A673 (cell line): ENCODE measurements at regions not wholly inside any gene's neighbourhood (a gene's known extent, or its start where the extent isn't known, plus 50 kb on each side); places are given as distances from the start of the nearest gene placed in this dataset.

ENCODE experiments used
- BruUV-seq: library from RNA; stranded (reverse); fragments of 400-500 nt; replicated peaks from 2 replicates; lab custom pipeline; 2021; lab: Mats Ljungman, UMichigan
- CTCF ChIA-PET: fragments of 300-600 bp; sonication (Branson Sonifier 250); formaldehyde crosslinking; loops from one replicate; lab custom pipeline; 2022; ENCODE audit warnings: antibody characterized with exemption; lab: Charles Lee
- POLR2A ChIA-PET: fragments of 300-600 bp; sonication (Branson Sonifier 250); formaldehyde crosslinking; loops from one replicate; lab custom pipeline; 2022; ENCODE audit warnings: antibody characterized with exemption; ENCODE audit not compliant: low non-redundant PET; lab: Charles Lee
- DNase-seq: peaks from one replicate; pipeline ENCODE4 v3.0.0-alpha.2; 2015; ENCODE audit warnings: low spot score
- H3K27ac ChIP-seq: fragments of 200-600 bp; sonication (generic); 2 replicates; pipeline ENCODE4 v1.5.1; 2016; ENCODE audit warnings: mixed run types, low read depth, mild to moderate bottlenecking, mixed read lengths, antibody characterized with exemption, low read length; ENCODE audit not compliant: poor library complexity, severe bottlenecking
- H3K27me3 ChIP-seq: fragments of 200-600 bp; sonication (generic); replicated peaks from 2 replicates; pipeline ENCODE4 v1.6.1; 2017; ENCODE audit warnings: mixed run types, low read depth, mild to moderate bottlenecking, mixed read lengths, antibody characterized with exemption, low read length; ENCODE audit not compliant: insufficient read depth, poor library complexity
- H3K36me3 ChIP-seq: fragments of 200-600 bp; sonication (generic); 2 replicates; pipeline ENCODE4 v1.6.1; 2016; ENCODE audit warnings: mixed run types, mild to moderate bottlenecking, mixed read lengths, antibody characterized with exemption, low read length; ENCODE audit not compliant: insufficient read depth, poor library complexity, severe bottlenecking
- H3K4me1 ChIP-seq: fragments of 200-600 bp; sonication (generic); 2 replicates; pipeline ENCODE4 v1.6.1; 2017; ENCODE audit warnings: mixed run types, mild to moderate bottlenecking, mixed read lengths, antibody characterized with exemption, low read length; ENCODE audit not compliant: insufficient read depth, poor library complexity, severe bottlenecking
- H3K4me3 ChIP-seq: fragments of 200-600 bp; sonication (generic); 2 replicates; pipeline ENCODE4 v1.5.1; 2016; ENCODE audit warnings: low read depth, mixed run types, mild to moderate bottlenecking, mixed read lengths, low read length; ENCODE audit not compliant: poor library complexity, severe bottlenecking
- H3K9me3 ChIP-seq: fragments of 200-600 bp; sonication (generic); 2 replicates; pipeline ENCODE4 v1.6.1; 2016; ENCODE audit warnings: mixed run types, low read depth, mild to moderate bottlenecking, mixed read lengths, antibody characterized with exemption, low read length; ENCODE audit not compliant: poor library complexity, severe bottlenecking
- EZH2 ChIP-seq: fragments of 200-600 bp; sonication (generic); IDR thresholded peaks from 2 replicates; pipeline ENCODE4 v1.6.1; 2017; ENCODE audit warnings: borderline replicate concordance, low read depth, mild to moderate bottlenecking, mixed read lengths, antibody characterized with exemption, low read length; ENCODE audit not compliant: poor library complexity, severe bottlenecking
- intact Hi-C: fragments of 100-400 bp; cut with micrococcal nuclease; formaldehyde crosslinking; loops from one replicate; pipeline ENCODE4 v1.10.0; 2022; ENCODE audit not compliant: unreplicated experiment
- TF ChIP-seq, protein P1 (sequence below): fragments of 300-800, 200-600 bp; sonication (generic); conservative IDR thresholded peaks from 2 replicates; pipeline ENCODE4 v1.5.1; 2017; ENCODE audit warnings: low read depth, mild to moderate bottlenecking, antibody characterized with exemption, low read length, moderate library complexity, mixed read lengths

DNA sequence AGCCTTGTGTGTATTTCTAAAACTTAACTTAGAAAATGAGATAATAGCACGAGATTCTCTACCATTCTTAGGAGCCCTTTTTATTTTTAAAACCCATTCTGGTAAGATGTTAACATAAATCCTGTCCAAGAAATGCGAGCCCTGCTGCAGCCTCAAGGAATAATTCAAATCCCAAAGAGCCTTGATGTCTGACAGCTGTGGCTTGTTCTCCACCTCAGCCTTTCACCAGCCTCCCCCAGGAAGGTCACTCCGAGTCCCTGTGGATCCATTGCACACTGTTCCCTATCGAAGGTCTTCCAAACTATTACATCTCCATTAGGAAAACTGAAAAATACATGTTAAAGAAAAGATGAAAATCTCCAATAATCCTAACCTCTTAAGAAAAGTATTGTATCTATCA is 98.5 kb upstream of the S1PR3 start:
- Histone ChIP-seq H3K4me3 (no peak overlapping the region), H3K4me1 (no peaks in the 10 kb centered on the region), H3K27ac (no peak overlapping the region), H3K36me3 (no peaks in the 10 kb centered on the region), H3K27me3 (no peaks in the 10 kb centered on the region), H3K9me3 (no peaks in the 10 kb centered on the region)
- POLR2A ChIA-PET = no interaction called here
- no TSS peak for BruUV-seq
- DNase-seq = no peak
- TF ChIP-seq, protein P1, sequence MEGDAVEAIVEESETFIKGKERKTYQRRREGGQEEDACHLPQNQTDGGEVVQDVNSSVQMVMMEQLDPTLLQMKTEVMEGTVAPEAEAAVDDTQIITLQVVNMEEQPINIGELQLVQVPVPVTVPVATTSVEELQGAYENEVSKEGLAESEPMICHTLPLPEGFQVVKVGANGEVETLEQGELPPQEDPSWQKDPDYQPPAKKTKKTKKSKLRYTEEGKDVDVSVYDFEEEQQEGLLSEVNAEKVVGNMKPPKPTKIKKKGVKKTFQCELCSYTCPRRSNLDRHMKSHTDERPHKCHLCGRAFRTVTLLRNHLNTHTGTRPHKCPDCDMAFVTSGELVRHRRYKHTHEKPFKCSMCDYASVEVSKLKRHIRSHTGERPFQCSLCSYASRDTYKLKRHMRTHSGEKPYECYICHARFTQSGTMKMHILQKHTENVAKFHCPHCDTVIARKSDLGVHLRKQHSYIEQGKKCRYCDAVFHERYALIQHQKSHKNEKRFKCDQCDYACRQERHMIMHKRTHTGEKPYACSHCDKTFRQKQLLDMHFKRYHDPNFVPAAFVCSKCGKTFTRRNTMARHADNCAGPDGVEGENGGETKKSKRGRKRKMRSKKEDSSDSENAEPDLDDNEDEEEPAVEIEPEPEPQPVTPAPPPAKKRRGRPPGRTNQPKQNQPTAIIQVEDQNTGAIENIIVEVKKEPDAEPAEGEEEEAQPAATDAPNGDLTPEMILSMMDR = no peak
- TF ChIP-seq EZH2 = no peak
- intact Hi-C loops = no loop called here
- CTCF ChIA-PET = no interaction called here

DNA sequence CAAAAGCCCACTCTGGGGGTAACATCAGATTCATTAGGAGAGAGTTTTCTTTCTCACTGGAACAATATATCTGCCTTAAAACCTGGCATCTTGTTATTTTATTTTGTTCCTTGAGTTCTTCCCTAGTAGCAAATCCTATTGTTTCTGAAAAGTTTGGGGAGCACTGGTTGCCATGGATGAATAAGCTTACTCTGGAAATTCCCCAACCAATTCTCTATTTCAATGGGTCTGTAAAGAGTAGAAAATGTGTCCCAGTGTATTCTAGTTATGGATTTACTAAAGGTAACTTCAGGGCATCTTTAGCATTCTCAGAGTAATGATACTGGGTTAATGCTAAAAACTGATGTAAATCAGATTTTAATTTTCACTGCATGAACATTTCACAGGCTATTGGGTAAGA is 94.2 kb upstream of the S1PR3 start:
- H3K4me1 ChIP-seq = no peaks in the 10 kb centered on the region
- no peak overlapping the region for H3K4me3 ChIP-seq
- no peaks in the 10 kb centered on the region for H3K9me3 ChIP-seq
- H3K27ac ChIP-seq = no peak overlapping the region
- TF ChIP-seq, protein P1 = no peak
- TF ChIP-seq EZH2 = no peak
- no peaks in the 10 kb centered on the region for H3K27me3 ChIP-seq
- DNase-seq = no peak
- H3K36me3 ChIP-seq = no peaks in the 10 kb centered on the region
- CTCF ChIA-PET = no interaction called here
- BruUV-seq = no TSS peak
- intact Hi-C loops = no loop called here
- POLR2A ChIA-PET = no interaction called here

GRCh38 chr9:88898039-88898720 is 93.1 kb upstream of the S1PR3 start:
- H3K36me3 ChIP-seq = no peaks in the 10 kb centered on the region
- no peak overlapping the region for H3K4me3 ChIP-seq
- H3K27ac ChIP-seq = no peak overlapping the region
- CTCF ChIA-PET = no interaction called here
- H3K4me1 ChIP-seq = no peaks in the 10 kb centered on the region
- POLR2A ChIA-PET = interaction anchor here (0.6 kb wide), 1 partner anchor 9 kb away, joined by 3 read pairs; no protein-coding TSS in a partner anchor
- intact Hi-C loops = no loop called here
- no peaks in the 10 kb centered on the region for H3K27me3 ChIP-seq
- TF ChIP-seq EZH2 = no peak
- TF ChIP-seq, protein P1 = no peak
- DNase-seq = no peak
- no TSS peak for BruUV-seq
- no peaks in the 10 kb centered on the region for H3K9me3 ChIP-seq
